HG03354 (cell line): ENCODE measurements at regions not wholly inside any gene's neighbourhood (a gene's known extent, or its start where the extent isn't known, plus 50 kb on each side); places are given as distances from the start of the nearest gene placed in this dataset.
"Not testable (repeated sequence)": the region's sequence is repeated elsewhere in the genome, so short reads cannot be mapped to it uniquely, and the experiment has no call there.

Source experiments
- ATAC-seq: cut with Tn5 transposase; IDR thresholded peaks from one replicate; pipeline ENCODE4 v1.9.1; 2021; ENCODE audit warnings: mild to moderate bottlenecking; ENCODE audit not compliant: unreplicated experiment, poor library complexity, severe bottlenecking

- ATAC-seq: no peak
These were observed 93.2 kb upstream of the GAS1 start for GRCh38 chr9:87040410-87041009.

GRCh38 chr9:87041553-87042235 is 94.4 kb upstream of the GAS1 start:
- ATAC-seq: not testable (repeated sequence)

- ATAC-seq: not testable (repeated sequence)
These were observed 102.8 kb upstream of the GAS1 start for GRCh38 chr9:87049929-87050608.

GRCh38 chr9:87054999-87055686 is 107.8 kb upstream of the GAS1 start:
- no peak for ATAC-seq

DNA sequence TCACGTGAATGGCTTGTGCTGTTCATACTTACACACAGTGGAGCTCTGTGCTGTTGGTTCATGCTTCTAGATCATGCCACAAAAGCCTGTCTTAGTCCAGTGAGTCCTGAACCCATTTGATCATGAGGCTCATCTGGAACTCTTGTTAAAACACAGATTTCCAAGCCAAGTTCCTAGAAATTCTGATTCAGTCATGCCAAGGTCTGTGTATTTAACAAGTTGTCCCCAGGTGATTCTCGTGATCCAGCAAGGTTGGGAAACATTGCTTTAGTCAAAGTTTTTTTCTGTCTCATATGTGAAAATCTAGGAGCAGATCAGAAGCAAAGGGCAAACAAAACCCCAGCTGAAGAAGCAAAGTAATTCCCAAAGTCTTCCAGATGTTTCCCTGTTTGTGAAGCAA is 112.5 kb upstream of the GAS1 start:
- ATAC-seq: no peak

DNA sequence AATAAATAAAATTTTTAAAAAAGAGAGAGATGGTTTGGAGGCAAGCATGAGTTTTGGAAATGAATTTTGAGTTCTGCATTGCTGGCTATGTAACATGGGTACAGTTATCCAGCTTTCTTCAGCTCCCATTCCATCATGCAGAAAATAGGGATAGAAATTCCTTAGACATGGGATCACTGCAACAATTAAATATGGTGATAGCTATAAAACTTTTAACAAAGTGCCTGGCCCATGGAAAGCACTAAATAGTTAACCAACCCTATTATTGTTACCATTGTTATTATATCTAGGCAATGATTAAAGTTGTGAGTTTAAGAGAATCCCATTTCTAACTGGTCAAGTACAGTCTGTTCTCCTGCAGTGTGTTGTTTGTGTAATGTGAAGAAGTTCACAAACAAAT is 115.4 kb upstream of the GAS1 start:
- ATAC-seq: no peak

GRCh38 chr9:87063246-87063645 is 115.9 kb upstream of the GAS1 start:
- no peak for ATAC-seq

DNA sequence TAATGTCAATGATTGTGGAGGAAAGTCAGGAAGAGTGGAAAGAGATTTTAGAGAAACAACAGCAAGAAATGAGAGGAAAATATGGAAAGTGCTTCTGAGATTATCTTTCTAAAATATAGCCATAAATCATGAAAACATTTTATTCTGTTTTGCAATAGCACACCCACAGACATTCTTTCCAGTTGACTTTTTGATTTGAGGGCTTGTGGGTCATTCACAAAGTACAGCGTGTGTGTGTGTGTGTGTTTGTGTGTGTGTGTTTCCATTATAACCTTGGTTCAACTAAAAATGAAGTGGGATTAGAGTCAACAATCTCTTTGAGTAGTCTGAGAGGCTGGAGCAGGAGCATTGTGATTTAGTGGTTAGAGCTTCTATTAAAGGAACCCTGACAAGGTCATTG is 116.6 kb upstream of the GAS1 start:
- no peak for ATAC-seq

- ATAC-seq: no peak
These were observed 117.0 kb upstream of the GAS1 start for GRCh38 chr9:87064311-87064710.

DNA sequence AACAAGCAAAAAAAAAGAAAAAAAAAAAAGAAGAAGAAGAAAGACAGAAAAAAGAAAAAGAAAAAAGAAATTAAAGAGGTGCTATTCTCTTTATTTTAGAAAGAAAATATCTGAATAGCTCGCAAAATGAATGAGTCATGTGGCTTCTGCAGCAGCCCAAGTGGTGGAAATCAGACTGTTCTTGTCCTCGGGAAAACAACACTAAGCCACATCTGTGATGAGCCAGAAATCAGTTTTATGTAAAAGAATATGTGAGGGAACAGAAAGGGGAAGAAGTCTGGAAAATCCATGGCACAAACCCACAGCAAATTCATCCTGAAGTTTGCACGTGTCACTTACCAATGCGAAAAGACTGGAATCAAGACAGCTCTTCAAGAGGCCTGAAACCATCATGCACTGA is 118.7 kb upstream of the GAS1 start:
- no peak for ATAC-seq

GRCh38 chr9:87067426-87067825 is 120.1 kb upstream of the GAS1 start:
- no peak for ATAC-seq

DNA sequence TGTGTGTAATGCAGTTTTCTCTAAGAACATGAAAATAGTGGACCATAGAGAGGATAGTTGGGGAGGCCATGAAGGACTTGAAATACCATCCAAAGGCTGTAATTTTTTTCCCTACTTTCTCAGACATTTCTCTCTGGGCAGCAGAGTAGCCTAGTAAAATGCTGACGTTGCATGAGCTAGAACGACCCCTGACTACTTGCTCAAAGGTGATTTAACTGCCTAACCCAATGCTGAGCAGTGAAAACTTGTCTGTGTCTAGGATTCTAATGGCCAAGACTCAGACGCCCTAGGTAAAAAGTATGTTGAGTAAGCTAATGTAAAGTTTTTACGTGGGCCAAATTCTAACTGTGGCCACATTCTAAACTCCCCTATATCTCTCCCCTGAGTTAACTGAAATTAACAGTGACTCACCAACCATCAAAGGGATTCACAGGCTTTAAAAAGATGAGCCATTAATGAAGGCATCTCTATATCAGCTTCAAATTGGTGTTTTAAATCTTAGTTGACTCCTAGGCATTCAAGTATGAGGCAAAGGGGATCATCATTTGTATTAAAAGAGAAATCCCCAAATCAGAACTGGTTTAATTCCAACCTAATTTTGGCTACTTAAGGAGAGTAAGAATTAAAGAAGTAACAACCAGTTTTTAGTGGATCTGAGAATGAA is 121.0 kb upstream of the GAS1 start:
- ATAC-seq: no peak

DNA sequence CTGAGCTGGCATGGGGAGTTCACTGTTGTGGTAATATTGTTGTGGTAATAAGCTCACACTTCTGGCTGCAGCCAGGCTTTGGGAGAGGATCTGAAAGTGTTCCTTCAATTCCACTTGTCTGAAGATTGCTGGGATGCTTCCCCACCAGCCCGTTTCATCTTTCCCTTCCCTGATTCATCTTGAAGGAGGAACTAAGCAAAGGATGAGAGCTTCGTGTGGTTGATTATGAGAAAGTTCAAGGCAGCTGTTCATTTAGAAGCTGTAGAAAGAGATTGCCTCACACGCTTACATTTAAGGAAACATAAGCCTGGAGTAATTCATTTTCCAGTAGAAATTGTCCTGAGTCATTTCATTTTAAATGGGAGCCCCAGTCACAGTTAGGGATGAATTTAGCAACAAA is 122.4 kb upstream of the GAS1 start:
- ATAC-seq: no peak

GRCh38 chr9:87070336-87070735 is 123.0 kb upstream of the GAS1 start:
- ATAC-seq: no peak

DNA sequence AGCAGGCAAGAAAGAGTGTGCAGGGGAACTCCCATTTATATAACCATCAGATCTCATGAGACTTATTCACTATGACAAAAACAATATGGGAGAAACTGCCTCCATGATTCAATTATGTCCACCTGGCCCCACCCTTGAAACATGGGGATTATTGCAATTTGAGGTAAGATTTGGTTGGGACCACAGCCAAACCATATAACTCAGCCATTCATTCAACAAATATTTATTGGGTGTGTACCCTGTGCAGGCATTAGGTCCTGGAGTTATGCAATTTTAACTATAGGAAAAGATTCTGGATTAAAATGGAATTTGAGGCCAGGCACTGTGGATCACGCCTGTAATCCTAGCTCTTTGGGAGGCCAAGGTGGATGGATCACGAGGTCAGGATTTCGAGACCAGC is 124.2 kb upstream of the GAS1 start:
- ATAC-seq: no peak

GRCh38 chr9:87073692-87074091 is 126.4 kb upstream of the GAS1 start:
- ATAC-seq: no peak

DNA sequence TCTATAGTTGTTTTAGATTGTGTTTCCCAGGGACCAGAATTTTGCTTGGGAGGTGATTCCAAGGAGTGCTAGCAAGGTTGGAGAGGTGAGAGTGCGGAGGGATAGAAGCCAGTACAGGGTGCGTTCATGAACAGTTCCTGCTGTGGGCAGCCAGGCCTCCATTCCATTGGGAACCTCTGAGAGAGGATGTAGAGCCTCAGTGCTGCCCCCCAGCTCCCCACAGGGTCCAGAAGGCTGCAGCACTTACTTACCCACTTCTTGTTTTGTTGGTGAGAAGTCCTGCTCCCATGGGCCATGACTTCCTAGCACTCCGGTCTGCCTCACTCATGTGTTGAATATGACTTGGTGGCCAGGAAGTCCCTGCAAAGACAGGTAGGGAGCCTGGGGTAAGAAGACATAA is 128.2 kb upstream of the GAS1 start:
- ATAC-seq: no peak

- no peak for ATAC-seq
These were observed 129.5 kb upstream of the GAS1 start for GRCh38 chr9:87076825-87077224.

DNA sequence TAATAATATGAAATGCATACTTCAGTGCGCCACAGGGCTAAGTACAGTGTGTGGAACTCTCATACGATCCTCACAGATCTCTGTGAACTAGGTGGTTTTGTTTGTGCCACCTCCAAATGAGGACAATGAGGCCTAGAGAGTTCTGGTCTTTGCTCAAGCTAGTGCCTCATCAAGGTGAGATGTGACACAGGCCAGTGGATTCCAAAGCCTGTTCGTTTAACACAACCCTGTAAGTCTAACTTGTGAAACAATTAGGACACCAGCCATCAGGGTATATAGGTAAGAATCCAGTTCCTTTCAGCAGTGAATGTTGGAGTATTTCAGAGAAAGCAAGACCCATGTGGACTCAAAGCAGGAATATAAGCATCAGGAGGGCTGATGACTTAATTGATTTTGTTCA is 130.7 kb upstream of the GAS1 start:
- ATAC-seq: no peak
